Activated T-helper 1 cell treated with anti-CD3 and anti-CD28 coated beads, Interleukin-2, amount 50 U/mL, for 16 hours (primary cell): ENCODE measurements at regions not wholly inside any gene's neighbourhood (a gene's known extent, or its start where the extent isn't known, plus 50 kb on each side); places are given as distances from the start of the nearest gene placed in this dataset.

Experiments
- DNase-seq, 2 donors: peaks; one replicate each; pipeline ENCODE4 v3.0.0-alpha.2; 2020; ENCODE audit warnings: low read depth in 1 of 2, low spot score in 1 of 2

DNA sequence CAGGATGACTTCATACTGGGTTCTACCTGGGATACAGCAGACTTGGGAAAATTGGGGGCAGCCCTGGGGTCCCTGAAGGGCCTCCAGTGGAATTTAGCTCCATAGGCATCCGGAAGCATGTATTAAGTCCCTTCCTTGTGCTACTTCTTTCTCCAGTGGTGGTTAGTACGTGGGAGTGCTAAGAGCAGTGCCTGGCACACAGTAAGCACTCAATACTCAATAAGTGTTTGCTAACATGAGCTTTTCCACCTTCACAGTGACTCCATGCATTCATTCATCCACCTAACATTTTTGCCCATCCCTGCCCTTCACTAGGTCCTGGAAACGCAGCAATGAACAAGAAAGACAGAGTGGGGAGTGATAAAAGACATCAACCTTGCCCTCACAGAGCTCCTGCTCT, 120.5 kb downstream of the MN1 start:
- no peak for DNase-seq

DNA sequence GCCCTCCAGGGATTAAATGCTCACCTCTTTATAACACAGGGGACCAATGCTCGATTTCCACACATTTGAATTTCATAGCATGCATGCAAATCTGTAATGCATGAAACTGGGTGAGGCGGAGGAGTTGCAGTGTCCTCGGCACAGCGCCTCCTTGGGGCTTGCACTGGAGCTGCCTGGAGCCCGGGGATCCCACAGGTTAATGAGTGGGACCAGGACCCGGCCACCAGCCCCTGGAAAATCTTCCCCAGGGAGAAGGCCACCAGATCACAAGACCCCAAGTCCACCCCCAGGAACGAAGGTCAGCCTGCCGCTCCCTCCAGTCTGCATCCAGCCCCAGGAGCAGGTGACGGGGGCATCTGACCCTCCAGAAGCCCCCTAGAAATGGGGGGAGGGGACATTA, 119.1 kb downstream of the MN1 start:
- no peak for DNase-seq

DNA sequence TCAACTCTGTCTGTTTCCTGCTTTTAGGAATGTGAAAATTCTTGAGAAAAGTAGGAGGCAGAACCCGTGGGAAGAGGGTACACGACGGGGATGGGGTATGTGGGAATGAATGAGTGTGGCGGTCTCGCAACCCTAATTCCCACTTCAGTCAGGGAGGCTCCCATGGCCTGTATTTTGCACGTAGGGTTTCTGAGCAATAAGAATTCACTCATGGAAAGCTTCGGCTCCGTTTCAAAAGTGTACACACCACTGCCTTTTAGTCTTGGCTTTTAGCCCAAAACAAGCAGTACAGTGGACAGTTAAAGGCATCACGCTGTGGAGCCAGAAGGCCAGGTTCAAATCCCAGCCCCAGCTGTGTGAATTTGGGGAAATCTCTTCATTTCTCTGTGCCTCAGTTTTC, 116.7 kb downstream of the MN1 start:
- DNase-seq = no peak

DNA sequence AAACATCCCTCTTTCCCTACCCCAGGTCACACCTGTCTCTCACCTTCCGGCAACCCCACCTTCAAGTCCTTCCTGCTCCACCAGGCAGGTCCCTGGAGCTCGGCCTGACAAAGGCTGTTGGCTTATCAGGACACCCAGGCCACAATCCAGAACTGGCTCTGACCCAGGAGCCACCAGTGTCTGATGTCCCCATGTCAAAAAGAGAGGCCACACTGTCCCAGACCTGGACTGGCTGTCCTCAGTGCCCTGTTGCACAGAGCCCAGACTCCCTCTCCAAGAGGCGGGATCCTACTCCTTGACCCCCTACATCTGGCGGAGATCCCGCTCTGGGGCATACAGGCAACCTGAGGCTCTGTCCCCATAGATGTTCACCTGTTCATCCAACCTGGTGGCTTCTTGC, 116.0 kb downstream of the MN1 start:
- DNase-seq = no peak

DNA sequence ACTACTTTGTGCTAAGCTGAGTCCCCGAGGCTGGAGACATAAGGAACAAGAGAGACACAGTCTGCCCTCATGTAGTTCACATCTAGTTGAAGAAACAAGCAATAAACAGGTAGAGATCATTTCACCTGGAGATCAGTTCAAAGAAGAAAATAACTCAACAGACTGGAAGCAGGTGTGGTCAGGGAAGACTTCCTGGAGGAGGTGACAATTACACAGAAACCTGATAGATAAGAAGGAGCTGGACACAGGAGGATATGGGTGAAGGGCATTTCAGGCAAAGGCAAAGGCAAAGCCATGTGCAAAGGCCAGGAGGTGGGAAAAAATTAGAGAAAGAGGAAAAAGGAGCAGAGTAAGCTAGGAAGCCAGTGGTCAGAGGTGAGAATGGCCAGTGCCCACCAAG, 115.6 kb downstream of the MN1 start:
- DNase-seq = no peak

DNA sequence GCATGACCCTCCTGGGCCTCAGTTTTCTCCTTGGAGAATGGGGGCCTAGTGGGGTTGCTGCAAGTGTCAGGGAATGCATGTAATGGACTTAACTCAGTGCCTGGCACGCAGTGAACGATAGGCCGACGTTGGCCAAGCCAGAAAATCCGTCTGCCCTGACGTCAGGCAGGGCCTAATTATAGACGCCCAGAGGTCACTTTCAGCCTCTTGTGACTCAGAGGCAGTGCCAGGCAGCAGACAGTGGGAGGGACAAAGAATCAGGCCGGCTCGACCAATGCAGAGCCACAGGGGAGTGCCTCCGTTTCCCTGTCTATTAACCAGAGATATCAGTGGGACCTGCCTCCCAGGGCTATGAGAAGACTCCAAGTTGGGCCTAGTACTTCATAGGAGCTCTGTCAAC, 115.0 kb downstream of the MN1 start:
- no peak for DNase-seq

DNA sequence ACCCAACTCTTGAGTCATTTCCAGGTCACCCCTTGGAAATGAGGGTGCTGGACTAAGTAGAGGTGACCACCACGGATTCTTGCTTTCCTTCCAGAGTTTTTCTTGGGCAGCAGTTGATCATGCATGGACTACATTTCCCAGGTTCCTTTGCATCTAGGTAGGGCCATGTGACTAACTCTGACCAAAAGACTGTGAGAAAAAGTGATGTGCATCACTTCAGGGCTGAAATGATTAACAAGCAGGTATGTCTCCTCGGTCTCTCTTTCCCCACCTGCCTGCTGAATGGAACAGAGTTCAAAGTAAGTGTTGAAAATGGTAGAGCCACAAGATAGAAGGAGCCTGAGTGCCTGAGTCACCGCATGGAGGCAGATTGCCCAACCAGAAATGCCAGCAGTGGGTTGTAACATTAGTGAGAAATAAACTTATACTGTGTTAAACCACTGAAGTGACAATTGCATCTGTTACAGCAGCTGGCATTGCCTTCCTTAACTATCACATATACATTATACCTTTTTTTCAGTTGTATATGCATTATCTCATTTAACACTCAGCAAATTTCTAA, 113.5 kb downstream of the MN1 start:
- DNase-seq = no peak

DNA sequence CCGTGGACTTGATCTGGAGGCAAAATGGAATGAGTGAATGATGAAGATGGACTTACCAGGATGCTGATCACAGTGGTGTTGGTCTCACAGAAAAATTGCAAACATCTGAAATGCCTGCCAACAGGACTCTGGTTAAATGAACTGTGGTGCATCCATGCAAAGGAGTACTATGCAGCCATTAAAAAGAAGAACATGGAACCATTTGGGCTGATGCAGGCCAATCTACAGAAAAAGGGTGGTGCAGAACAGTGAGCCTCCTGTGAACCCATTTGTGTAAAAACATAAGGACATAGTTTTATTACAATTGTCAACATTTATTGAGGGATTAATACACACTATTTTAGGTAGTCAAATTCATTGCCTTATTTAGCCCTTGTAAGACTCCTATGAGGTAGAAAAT, 111.9 kb downstream of the MN1 start:
- no peak for DNase-seq

DNA sequence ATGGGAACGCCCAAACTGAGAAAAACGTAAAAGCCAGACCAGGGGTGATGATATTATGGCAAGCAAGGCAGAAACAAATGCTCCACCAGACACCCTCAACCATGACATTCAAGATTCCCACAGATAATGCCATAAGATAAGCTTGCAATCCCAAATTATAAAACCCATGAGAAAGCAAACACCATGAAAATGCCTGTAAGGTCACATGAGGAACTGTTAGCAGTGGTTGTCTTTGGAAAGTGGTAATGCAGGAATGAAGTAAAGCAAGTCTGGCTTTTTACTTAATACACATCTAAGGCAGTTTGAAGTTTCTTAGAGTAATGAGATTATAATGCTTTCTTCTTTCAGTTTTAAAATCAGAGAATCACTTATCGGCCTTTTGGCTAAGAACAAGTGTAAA, 111.0 kb downstream of the MN1 start:
- no peak for DNase-seq

DNA sequence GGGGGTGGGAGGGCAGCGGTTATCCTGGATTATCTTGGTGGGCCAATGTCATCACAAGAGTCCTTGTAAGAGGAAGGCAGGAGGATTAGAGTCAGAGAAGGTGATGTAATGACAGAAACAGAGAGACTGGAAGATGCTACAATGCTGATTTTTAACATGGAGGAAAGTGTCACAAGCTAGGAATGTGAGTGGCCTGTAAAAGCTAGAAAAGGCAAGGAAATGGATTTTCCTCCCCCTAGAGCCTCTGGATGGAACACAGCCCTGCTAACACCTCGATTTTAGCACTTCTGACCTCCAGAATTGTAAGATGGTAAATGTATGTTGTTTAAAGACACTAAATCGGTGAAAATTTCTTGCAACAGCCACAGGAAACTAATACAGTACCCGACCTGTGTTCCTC, 109.3 kb downstream of the MN1 start:
- no peak for DNase-seq

DNA sequence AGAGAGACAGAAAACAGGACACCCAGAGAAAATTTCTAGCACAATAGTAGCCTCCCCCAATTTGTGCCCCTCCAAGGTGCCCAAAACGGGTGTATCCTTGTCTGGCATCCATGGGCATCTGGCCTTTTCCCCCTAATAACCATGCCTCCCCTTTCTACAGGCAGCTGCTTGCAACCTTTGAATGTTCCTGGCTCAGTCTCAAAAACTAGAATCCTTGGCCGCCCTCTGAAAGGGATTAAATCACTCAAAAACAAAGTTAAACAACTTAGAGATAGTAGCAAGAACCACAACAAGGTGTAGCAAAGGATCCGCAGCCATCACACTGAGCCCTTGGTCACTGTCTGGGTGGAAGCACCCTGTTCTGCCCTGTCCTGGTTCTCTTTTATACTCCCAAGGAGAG, 105.6 kb downstream of the MN1 start:
- no peak for DNase-seq

DNA sequence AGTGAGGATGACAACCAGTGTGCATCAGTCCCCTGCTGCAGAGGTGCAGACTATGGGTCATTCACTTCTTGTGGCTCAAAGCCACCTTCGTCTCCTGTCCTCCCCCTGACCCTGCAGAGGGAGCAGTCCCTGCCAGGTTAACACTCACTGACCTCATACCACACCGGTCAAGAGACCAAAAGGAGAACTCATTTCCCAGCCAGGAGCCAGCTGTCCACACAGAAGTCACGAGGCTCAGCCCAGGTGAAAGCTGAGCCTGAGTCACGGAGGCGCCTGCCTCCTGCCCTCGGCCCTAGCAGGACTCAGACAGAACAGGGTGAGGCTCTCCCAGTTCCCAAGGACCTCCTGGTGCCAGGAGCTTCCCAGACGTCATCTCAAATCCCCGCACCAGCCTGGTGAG, 103.7 kb downstream of the MN1 start:
- no peak for DNase-seq
